ENCODE measurements at regions not wholly inside any gene's neighbourhood (a gene's known extent, or its start where the extent isn't known, plus 50 kb on each side); places are given as distances from the start of the nearest gene placed in this dataset.

DNA sequence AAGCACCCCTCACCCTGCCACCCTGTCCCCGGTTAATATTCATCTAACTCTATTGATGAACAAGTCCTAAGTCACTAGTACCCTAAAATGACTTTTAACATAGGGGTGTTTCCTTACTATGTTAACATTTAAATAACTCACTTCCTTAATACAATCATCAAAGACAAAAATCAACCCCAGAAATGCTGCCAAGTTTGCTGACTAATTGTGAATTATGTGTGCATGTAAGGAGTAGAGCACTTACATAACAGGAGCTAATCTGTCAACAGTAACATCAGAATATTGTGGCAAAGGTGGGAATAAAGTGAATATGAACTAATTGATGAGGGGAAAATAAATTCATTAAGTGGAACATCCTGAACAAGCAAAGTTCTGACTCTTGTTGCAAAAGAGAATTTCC lies 81.4 kb upstream of the ERBB4 start:
- no peaks in the 10 kb centered on the region for H4K20me1 ChIP-seq (ENCODE audit: insufficient read depth, low read length)
- no peaks in the 10 kb centered on the region for H3K27me3 ChIP-seq (ENCODE audit: insufficient read depth, low read length)
- DNase-seq (ENCODE audit: low read depth) (peak; percentile 39), FAIRE-seq (no peak)
- Mint-ChIP-seq H3K4me3 (ENCODE audit: unreplicated experiment) (no peak overlapping the region), H3K9me3 (ENCODE audit: unreplicated experiment) (no peaks in the 10 kb centered on the region), H3K27me3 (ENCODE audit: low read depth, unreplicated experiment) (no peaks in the 10 kb centered on the region), H3K36me3 (ENCODE audit: low read depth, unreplicated experiment) (no peaks in the 10 kb centered on the region), H3K27ac (ENCODE audit: unreplicated experiment) (no peak overlapping the region), H3K4me1 (ENCODE audit: low read depth, unreplicated experiment) (no peaks in the 10 kb centered on the region)
- no peaks in the 10 kb centered on the region for H3K9me3 ChIP-seq (ENCODE audit: insufficient read depth, low read depth, low read length)
- H3K4me3 ChIP-seq (ENCODE audit: insufficient read depth, low read depth, low read length): no peak overlapping the region
- TF ChIP-seq, protein P1, sequence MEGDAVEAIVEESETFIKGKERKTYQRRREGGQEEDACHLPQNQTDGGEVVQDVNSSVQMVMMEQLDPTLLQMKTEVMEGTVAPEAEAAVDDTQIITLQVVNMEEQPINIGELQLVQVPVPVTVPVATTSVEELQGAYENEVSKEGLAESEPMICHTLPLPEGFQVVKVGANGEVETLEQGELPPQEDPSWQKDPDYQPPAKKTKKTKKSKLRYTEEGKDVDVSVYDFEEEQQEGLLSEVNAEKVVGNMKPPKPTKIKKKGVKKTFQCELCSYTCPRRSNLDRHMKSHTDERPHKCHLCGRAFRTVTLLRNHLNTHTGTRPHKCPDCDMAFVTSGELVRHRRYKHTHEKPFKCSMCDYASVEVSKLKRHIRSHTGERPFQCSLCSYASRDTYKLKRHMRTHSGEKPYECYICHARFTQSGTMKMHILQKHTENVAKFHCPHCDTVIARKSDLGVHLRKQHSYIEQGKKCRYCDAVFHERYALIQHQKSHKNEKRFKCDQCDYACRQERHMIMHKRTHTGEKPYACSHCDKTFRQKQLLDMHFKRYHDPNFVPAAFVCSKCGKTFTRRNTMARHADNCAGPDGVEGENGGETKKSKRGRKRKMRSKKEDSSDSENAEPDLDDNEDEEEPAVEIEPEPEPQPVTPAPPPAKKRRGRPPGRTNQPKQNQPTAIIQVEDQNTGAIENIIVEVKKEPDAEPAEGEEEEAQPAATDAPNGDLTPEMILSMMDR (IDR thresholded peaks at IDR 0.05; ENCODE audit: insufficient read depth, low read depth, low read length): no peak
- no peak for TF ChIP-seq EZH2 (IDR thresholded peaks at IDR 0.05; ENCODE audit: insufficient read depth, low read length)
- no peak overlapping the region for H3K9ac ChIP-seq (ENCODE audit: low read length)
- no peak overlapping the region for H3K27ac ChIP-seq (ENCODE audit: low read depth, low read length)
- no peaks in the 10 kb centered on the region for H3K4me1 ChIP-seq (ENCODE audit: insufficient read depth, low read length)
- no peaks in the 10 kb centered on the region for H3K36me3 ChIP-seq (ENCODE audit: insufficient read depth, low read length)
- no peak overlapping the region for H2AFZ ChIP-seq (ENCODE audit: low read depth, low read length)
- no peaks in the 10 kb centered on the region for H3K79me2 ChIP-seq (ENCODE audit: insufficient read depth, low read length)
- no peak overlapping the region for H3K4me2 ChIP-seq (ENCODE audit: low read length)

DNA sequence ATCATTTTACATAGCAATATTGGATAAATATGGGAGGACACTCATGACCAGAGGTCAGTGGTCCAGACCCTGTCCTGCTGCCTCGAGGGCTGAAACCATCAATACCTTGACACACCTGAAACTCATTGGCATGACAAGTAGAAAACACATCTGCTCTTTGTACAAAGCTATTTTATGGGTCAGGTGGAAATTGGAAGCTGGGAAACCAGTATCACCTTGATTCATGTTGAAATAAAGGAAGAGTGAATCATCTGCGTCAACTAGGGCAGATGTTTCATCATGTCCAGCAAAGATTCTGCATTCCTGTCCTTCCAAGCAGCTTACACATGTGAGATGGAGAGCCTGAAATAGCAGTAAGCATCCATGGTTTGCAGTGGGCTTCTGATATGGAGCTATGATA lies 80.0 kb upstream of the ERBB4 start:
- no peak overlapping the region for H3K4me2 ChIP-seq (ENCODE audit: low read length)
- H3K4me1 ChIP-seq (ENCODE audit: insufficient read depth, low read length): no peaks in the 10 kb centered on the region
- no peak overlapping the region for H2AFZ ChIP-seq (ENCODE audit: low read depth, low read length)
- no peak for FAIRE-seq
- no peaks in the 10 kb centered on the region for H4K20me1 ChIP-seq (ENCODE audit: insufficient read depth, low read length)
- DNase-seq (ENCODE audit: low read depth): peak; percentile 7
- H3K27ac Mint-ChIP-seq (ENCODE audit: unreplicated experiment): no peak overlapping the region
- no peak overlapping the region for H3K27ac ChIP-seq (ENCODE audit: low read depth, low read length)
- no peak overlapping the region for H3K4me3 Mint-ChIP-seq (ENCODE audit: unreplicated experiment)
- H3K27me3 Mint-ChIP-seq (ENCODE audit: low read depth, unreplicated experiment): no peaks in the 10 kb centered on the region
- H3K9me3 Mint-ChIP-seq (ENCODE audit: unreplicated experiment): no peaks in the 10 kb centered on the region
- no peaks in the 10 kb centered on the region for H3K27me3 ChIP-seq (ENCODE audit: insufficient read depth, low read length)
- no peaks in the 10 kb centered on the region for H3K36me3 Mint-ChIP-seq (ENCODE audit: low read depth, unreplicated experiment)
- H3K4me3 ChIP-seq (ENCODE audit: insufficient read depth, low read depth, low read length): no peak overlapping the region
- no peaks in the 10 kb centered on the region for H3K36me3 ChIP-seq (ENCODE audit: insufficient read depth, low read length)
- no peak overlapping the region for H3K9ac ChIP-seq (ENCODE audit: low read length)
- H3K4me1 Mint-ChIP-seq (ENCODE audit: low read depth, unreplicated experiment): no peaks in the 10 kb centered on the region
- TF ChIP-seq, protein P1 (IDR thresholded peaks at IDR 0.05; ENCODE audit: insufficient read depth, low read depth, low read length): no peak
- no peak for TF ChIP-seq EZH2 (IDR thresholded peaks at IDR 0.05; ENCODE audit: insufficient read depth, low read length)
- no peaks in the 10 kb centered on the region for H3K9me3 ChIP-seq (ENCODE audit: insufficient read depth, low read depth, low read length)
- no peaks in the 10 kb centered on the region for H3K79me2 ChIP-seq (ENCODE audit: insufficient read depth, low read length)

DNA sequence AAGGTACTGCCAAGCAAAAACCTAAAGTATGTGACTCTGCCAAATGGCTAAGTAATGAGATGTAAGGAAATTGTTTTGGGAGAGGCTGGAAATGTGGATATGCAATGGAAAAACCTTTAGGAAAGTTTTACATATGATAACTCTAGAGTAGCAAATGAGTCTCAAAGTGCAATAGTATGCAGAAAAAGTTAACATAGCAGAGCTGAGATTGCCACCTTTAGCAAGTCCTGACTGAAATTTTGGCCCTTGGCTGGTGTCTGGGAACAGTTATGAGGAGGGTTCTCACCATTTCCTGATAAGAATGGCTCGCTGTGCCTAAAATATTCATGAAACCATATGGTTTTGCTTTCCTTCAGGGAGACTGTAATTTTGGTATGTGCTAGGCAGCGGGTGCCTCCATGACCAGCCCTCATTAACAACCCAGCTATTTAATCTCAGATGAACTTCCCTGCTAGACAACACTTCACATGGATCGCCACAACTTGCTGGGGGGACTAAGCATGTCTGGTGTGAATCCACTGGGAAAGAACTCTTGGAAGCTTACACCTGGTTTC lies 72.3 kb upstream of the ERBB4 start:
- no peak overlapping the region for H3K4me3 ChIP-seq (ENCODE audit: insufficient read depth, low read depth, low read length)
- no peaks in the 10 kb centered on the region for H3K36me3 Mint-ChIP-seq (ENCODE audit: low read depth, unreplicated experiment)
- H4K20me1 ChIP-seq (ENCODE audit: insufficient read depth, low read length): no peaks in the 10 kb centered on the region
- TF ChIP-seq, protein P1 (IDR thresholded peaks at IDR 0.05; ENCODE audit: insufficient read depth, low read depth, low read length): no peak
- no peak for TF ChIP-seq EZH2 (IDR thresholded peaks at IDR 0.05; ENCODE audit: insufficient read depth, low read length)
- H3K4me2 ChIP-seq (ENCODE audit: low read length): no peak overlapping the region
- H3K27me3 Mint-ChIP-seq (ENCODE audit: low read depth, unreplicated experiment): no peaks in the 10 kb centered on the region
- H3K27ac ChIP-seq (ENCODE audit: low read depth, low read length): no peak overlapping the region
- H3K27me3 ChIP-seq (ENCODE audit: insufficient read depth, low read length): no peaks in the 10 kb centered on the region
- H3K36me3 ChIP-seq (ENCODE audit: insufficient read depth, low read length): no peaks in the 10 kb centered on the region
- H3K27ac Mint-ChIP-seq (ENCODE audit: unreplicated experiment): no peak overlapping the region
- no peaks in the 10 kb centered on the region for H3K4me1 ChIP-seq (ENCODE audit: insufficient read depth, low read length)
- no peak overlapping the region for H2AFZ ChIP-seq (ENCODE audit: low read depth, low read length)
- H3K9ac ChIP-seq (ENCODE audit: low read length): no peak overlapping the region
- FAIRE-seq (no peak), DNase-seq (ENCODE audit: low read depth) (no peak)
- no peaks in the 10 kb centered on the region for H3K9me3 ChIP-seq (ENCODE audit: insufficient read depth, low read depth, low read length)
- no peaks in the 10 kb centered on the region for H3K4me1 Mint-ChIP-seq (ENCODE audit: low read depth, unreplicated experiment)
- no peaks in the 10 kb centered on the region for H3K9me3 Mint-ChIP-seq (ENCODE audit: unreplicated experiment)
- no peaks in the 10 kb centered on the region for H3K79me2 ChIP-seq (ENCODE audit: insufficient read depth, low read length)
- H3K4me3 Mint-ChIP-seq (ENCODE audit: unreplicated experiment): no peak overlapping the region
